OCI-LY1 (cell line): ENCODE measurements at regions not wholly inside any gene's neighbourhood (a gene's known extent, or its start where the extent isn't known, plus 50 kb on each side); places are given as distances from the start of the nearest gene placed in this dataset.

ENCODE experiments used
- H2AFZ ChIP-seq: fragments of 200-600 bp; sonication (generic), shearing (Covaris generic); 2 replicates; pipeline ENCODE4 v1.6.0; 2014; ENCODE audit warnings: antibody characterized with exemption, mild to moderate bottlenecking, low read length
- H3F3A ChIP-seq: fragments of 200-600 bp; sonication (generic), shearing (Covaris generic); 2 replicates; pipeline ENCODE4 v1.6.0; 2014; ENCODE audit warnings: mild to moderate bottlenecking, antibody characterized with exemption, low read length, moderate library complexity; ENCODE audit not compliant: insufficient read depth
- H3K27ac ChIP-seq: fragments of 200-600 bp; sonication (generic); 2 replicates; pipeline ENCODE4 v1.5.1; 2014; ENCODE audit warnings: low read length, mixed run types, mild to moderate bottlenecking, low read depth; ENCODE audit not compliant: poor library complexity, severe bottlenecking
- H3K27me3 ChIP-seq: fragments of 200-600 bp; sonication (generic); 2 replicates; pipeline ENCODE4 v1.6.0; 2014; ENCODE audit warnings: antibody characterized with exemption, mild to moderate bottlenecking, low read length, moderate library complexity; ENCODE audit not compliant: insufficient read depth
- H3K36me3 ChIP-seq: fragments of 200-600 bp; sonication (generic); 2 replicates; pipeline ENCODE4 v1.6.1; 2014; ENCODE audit warnings: mild to moderate bottlenecking, antibody characterized with exemption, low read length, moderate library complexity, mixed read lengths; ENCODE audit not compliant: insufficient read depth
- H3K4me1 ChIP-seq: fragments of 200-600 bp; sonication (generic); 2 replicates; pipeline ENCODE4 v1.5.1; 2014; ENCODE audit warnings: mild to moderate bottlenecking, low read length, moderate library complexity; ENCODE audit not compliant: insufficient read depth, severe bottlenecking
- H3K4me2 ChIP-seq: fragments of 200-600 bp; sonication (generic), shearing (Covaris generic); 2 replicates; pipeline ENCODE4 v1.6.1; 2014; ENCODE audit warnings: low read length
- H3K4me3 ChIP-seq: fragments of 200-600 bp; sonication (generic); 2 replicates; pipeline ENCODE4 v1.5.1; 2014; ENCODE audit warnings: low read length, low read depth, mild to moderate bottlenecking, mixed read lengths; ENCODE audit not compliant: poor library complexity, severe bottlenecking
- H3K79me2 ChIP-seq: fragments of 200-600 bp; shearing (Covaris generic); 2 replicates; pipeline ENCODE4 v1.6.1; 2016; ENCODE audit warnings: mixed run types, low read length, mixed read lengths; ENCODE audit not compliant: insufficient read depth
- H3K9ac ChIP-seq: fragments of 200-600 bp; sonication (generic), shearing (Covaris generic); 2 replicates; pipeline ENCODE4 v1.6.1; 2014; ENCODE audit warnings: mild to moderate bottlenecking, low read length, mixed read lengths
- H3K9me2 ChIP-seq: fragments of 200-600 bp; sonication (generic), shearing (Covaris generic); 2 replicates; pipeline ENCODE4 v1.6.1; 2014; ENCODE audit warnings: low read depth, mild to moderate bottlenecking, low read length, mixed read lengths
- H3K9me3 ChIP-seq: fragments of 200-600 bp; shearing (Covaris generic); 2 replicates; pipeline ENCODE4 v1.6.1; 2014; ENCODE audit warnings: low read length, mixed read lengths
- H4K20me1 ChIP-seq: fragments of 200-600 bp; sonication (generic), shearing (Covaris generic); 2 replicates; pipeline ENCODE4 v1.6.0; 2016; ENCODE audit warnings: mild to moderate bottlenecking, low read length; ENCODE audit not compliant: insufficient read depth
- CTCF ChIP-seq: fragments of 200-600 bp; sonication (generic), shearing (Covaris generic); IDR thresholded peaks from 2 replicates; pipeline ENCODE4 v1.5.1; 2017; ENCODE audit warnings: mild to moderate bottlenecking, antibody characterized with exemption, low read length, moderate library complexity, mixed read lengths
- EZH2 ChIP-seq: fragments of 200-600 bp; sonication (generic), shearing (Covaris generic); IDR thresholded peaks from 2 replicates; pipeline ENCODE4 v1.8.0; 2017; ENCODE audit warnings: borderline replicate concordance, mixed run types, mild to moderate bottlenecking, antibody characterized with exemption, low read length, moderate library complexity, mixed read lengths

GRCh38 chr4:112865443-112865842, 184.0 kb upstream of the ANK2 start:
- Histone ChIP-seq H3K36me3 (no peaks in the 10 kb centered on the region), H3K9me2 (no peaks in the 10 kb centered on the region), H3K4me1 (no peaks in the 10 kb centered on the region), H3K27ac (no peak overlapping the region), H3K4me3 (no peak overlapping the region), H3K27me3 (no peaks in the 10 kb centered on the region), H4K20me1 (no peaks in the 10 kb centered on the region), H3K79me2 (no peaks in the 10 kb centered on the region), H3F3A (no peaks in the 10 kb centered on the region), H3K9me3 (no peaks in the 10 kb centered on the region), H2AFZ (no peak overlapping the region), H3K9ac (no peak overlapping the region), H3K4me2 (no peak overlapping the region)
- TF ChIP-seq CTCF (no peak), EZH2 (no peak)

- no peaks in the 10 kb centered on the region for H3K4me1 ChIP-seq
- no peaks in the 10 kb centered on the region for H3K79me2 ChIP-seq
- H3K9ac ChIP-seq: no peak overlapping the region
- no peaks in the 10 kb centered on the region for H4K20me1 ChIP-seq
- H3F3A ChIP-seq: no peaks in the 10 kb centered on the region
- H3K4me2 ChIP-seq: no peak overlapping the region
- H2AFZ ChIP-seq: no peak overlapping the region
- no peaks in the 10 kb centered on the region for H3K9me2 ChIP-seq
- no peak overlapping the region for H3K4me3 ChIP-seq
- H3K9me3 ChIP-seq: no peaks in the 10 kb centered on the region
- H3K27me3 ChIP-seq: no peaks in the 10 kb centered on the region
- TF ChIP-seq EZH2 (no peak), CTCF (no peak)
- no peaks in the 10 kb centered on the region for H3K36me3 ChIP-seq
- H3K27ac ChIP-seq: no peak overlapping the region
Measured at GRCh38 chr4:112876316-112876715, 173.1 kb upstream of the ANK2 start.

GRCh38 chr4:112881842-112882241, 167.6 kb upstream of the ANK2 start:
- Histone ChIP-seq H3K36me3 (no peaks in the 10 kb centered on the region), H3K9ac (no peak overlapping the region), H3K4me2 (no peak overlapping the region), H3K27ac (no peak overlapping the region), H4K20me1 (no peaks in the 10 kb centered on the region), H3F3A (no peaks in the 10 kb centered on the region), H3K4me3 (no peak overlapping the region), H3K4me1 (no peaks in the 10 kb centered on the region), H3K9me3 (no peaks in the 10 kb centered on the region), H3K27me3 (no peaks in the 10 kb centered on the region), H3K79me2 (no peaks in the 10 kb centered on the region), H2AFZ (no peak overlapping the region), H3K9me2 (no peaks in the 10 kb centered on the region)
- TF ChIP-seq EZH2: no peak
- no peak for TF ChIP-seq CTCF
